ENCODE measurements at regions not wholly inside any gene's neighbourhood (a gene's known extent, or its start where the extent isn't known, plus 50 kb on each side); places are given as distances from the start of the nearest gene placed in this dataset.

DNA sequence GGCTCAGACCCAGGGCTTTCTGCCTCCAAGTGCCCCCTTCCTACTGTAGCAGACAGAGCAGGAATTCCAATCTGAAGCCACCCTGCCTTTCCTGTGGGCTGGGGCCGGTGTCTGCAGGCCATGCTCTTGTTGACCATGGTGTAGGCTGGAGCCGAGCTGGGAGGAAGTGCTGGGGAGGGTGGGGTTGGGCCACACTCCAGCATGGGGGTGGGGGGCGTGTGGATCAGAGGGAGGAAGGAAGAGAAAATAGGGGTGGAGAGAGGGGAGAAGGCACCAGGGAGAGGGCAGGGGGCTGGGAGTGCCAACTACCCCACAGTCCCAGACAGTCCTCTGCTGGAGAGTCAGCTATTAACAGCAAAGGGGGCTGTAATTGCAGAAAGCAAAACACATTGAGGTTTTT, 54.3 kb upstream of the JPH3 start:
- TF ChIP-seq EZH2phosphoT487 (IDR thresholded peaks at IDR 0.05; ENCODE audit: borderline replicate concordance): no peak
- no peak for TF ChIP-seq CTCF (conservative IDR thresholded peaks at IDR 0.05; ENCODE audit: low read length)
